Duodenal mucosa (tissue), 2 donors: ENCODE measurements at regions not wholly inside any gene's neighbourhood (a gene's known extent, or its start where the extent isn't known, plus 50 kb on each side); places are given as distances from the start of the nearest gene placed in this dataset.

Experiments
- H3K27ac ChIP-seq: one replicate; pipeline ENCODE4 v1.7.0; 2013; ENCODE audit warnings: low read depth, low read length
- H3K27me3 ChIP-seq, 2 donors: one replicate each; pipeline ENCODE4 v1.7.0; 2013; ENCODE audit warnings: low read length in 2 of 2, control low read depth in 1 of 2; ENCODE audit not compliant: insufficient read depth in 2 of 2, control insufficient read depth in 1 of 2
- H3K36me3 ChIP-seq, 2 donors: one replicate each; pipeline ENCODE4 v1.7.0; 2013; ENCODE audit warnings: low read length in 2 of 2, control low read depth in 1 of 2; ENCODE audit not compliant: insufficient read depth in 2 of 2, control insufficient read depth in 1 of 2
- H3K4me1 ChIP-seq, 2 donors: one replicate each; pipeline ENCODE4 v1.7.0; 2013; ENCODE audit warnings: low read length in 2 of 2, control low read depth in 1 of 2; ENCODE audit not compliant: insufficient read depth in 2 of 2, control insufficient read depth in 1 of 2
- H3K4me3 ChIP-seq, 2 donors: one replicate each; pipeline ENCODE4 v1.7.0; 2013; ENCODE audit warnings: low read length in 2 of 2, low read depth in 1 of 2
- H3K9ac ChIP-seq, 2 donors: one replicate each; pipeline ENCODE4 v1.7.0; 2013; ENCODE audit warnings: low read length in 2 of 2, low read depth in 1 of 2
- H3K9me3 ChIP-seq, 2 donors: one replicate each; pipeline ENCODE4 v1.7.0; 2013; ENCODE audit warnings: low read length in 2 of 2, control low read depth in 1 of 2; ENCODE audit not compliant: control insufficient read depth in 1 of 2

- Histone ChIP-seq H3K4me3 (no peak overlapping the region), H3K9ac (no peak overlapping the region), H3K27me3 (no peaks in the 10 kb centered on the region), H3K27ac (no peak overlapping the region), H3K36me3 (no peaks in the 10 kb centered on the region), H3K9me3 (no peaks in the 10 kb centered on the region), H3K4me1 (no peaks in the 10 kb centered on the region)
Observed at GRCh38 chr1:90650401-90650800, 66.7 kb downstream of the BARHL2 start.

- Histone ChIP-seq H3K36me3 (no peaks in the 10 kb centered on the region), H3K9me3 (no peaks in the 10 kb centered on the region), H3K27me3 (no peaks in the 10 kb centered on the region), H3K9ac (no peak overlapping the region), H3K27ac (no peak overlapping the region), H3K4me1 (no peaks in the 10 kb centered on the region), H3K4me3 (no peak overlapping the region)
Observed at GRCh38 chr1:90640325-90640724, 76.8 kb downstream of the BARHL2 start.

GRCh38 chr1:90622666-90623065, 94.4 kb downstream of the BARHL2 start:
- Histone ChIP-seq H3K27me3 (no peaks in the 10 kb centered on the region), H3K9me3 (no peaks in the 10 kb centered on the region), H3K36me3 (no peaks in the 10 kb centered on the region), H3K4me3 (no peak overlapping the region), H3K4me1 (no peaks in the 10 kb centered on the region), H3K9ac (no peak overlapping the region), H3K27ac (no peak overlapping the region)

GRCh38 chr1:90621986-90622385, 95.1 kb downstream of the BARHL2 start:
- no peaks in the 10 kb centered on the region for H3K27me3 ChIP-seq
- no peak overlapping the region for H3K9ac ChIP-seq
- no peaks in the 10 kb centered on the region for H3K9me3 ChIP-seq
- H3K4me1 ChIP-seq, result no peaks in the 10 kb centered on the region
- no peak overlapping the region for H3K27ac ChIP-seq
- no peak overlapping the region for H3K4me3 ChIP-seq
- no peaks in the 10 kb centered on the region for H3K36me3 ChIP-seq

GRCh38 chr1:90616395-90616794, 100.7 kb downstream of the BARHL2 start:
- Histone ChIP-seq H3K4me3 (no peak overlapping the region), H3K27me3 (no peaks in the 10 kb centered on the region)

GRCh38 chr1:90614872-90615271, 102.2 kb downstream of the BARHL2 start:
- no peaks in the 10 kb centered on the region for H3K36me3 ChIP-seq
- H3K27ac ChIP-seq, result no peak overlapping the region
- no peaks in the 10 kb centered on the region for H3K27me3 ChIP-seq
- no peak overlapping the region for H3K4me3 ChIP-seq
- H3K4me1 ChIP-seq, result no peaks in the 10 kb centered on the region
- no peaks in the 10 kb centered on the region for H3K9me3 ChIP-seq
- no peak overlapping the region for H3K9ac ChIP-seq

More at GRCh38 chr1:90616395-90616794, 100.7 kb downstream of the BARHL2 start:
- Histone ChIP-seq H3K9ac (no peak overlapping the region), H3K27ac (no peak overlapping the region), H3K36me3 (no peaks in the 10 kb centered on the region), H3K4me1 (no peaks in the 10 kb centered on the region), H3K9me3 (no peaks in the 10 kb centered on the region)

- H3K27me3 ChIP-seq, result no peaks in the 10 kb centered on the region
- no peaks in the 10 kb centered on the region for H3K36me3 ChIP-seq
- H3K4me3 ChIP-seq, result no peak overlapping the region
- H3K9ac ChIP-seq, result no peak overlapping the region
- no peaks in the 10 kb centered on the region for H3K9me3 ChIP-seq
- H3K4me1 ChIP-seq, result no peaks in the 10 kb centered on the region
- no peak overlapping the region for H3K27ac ChIP-seq
Observed at GRCh38 chr1:90613371-90613770, 103.7 kb downstream of the BARHL2 start.

- Histone ChIP-seq H3K4me3 (no peak overlapping the region), H3K27me3 (no peaks in the 10 kb centered on the region), H3K9ac (no peak overlapping the region), H3K4me1 (no peaks in the 10 kb centered on the region), H3K9me3 (no peaks in the 10 kb centered on the region), H3K36me3 (no peaks in the 10 kb centered on the region), H3K27ac (no peak overlapping the region)
Observed at GRCh38 chr1:90612033-90612432, 105.1 kb downstream of the BARHL2 start.

GRCh38 chr1:90607736-90608135, 109.4 kb downstream of the BARHL2 start:
- no peaks in the 10 kb centered on the region for H3K36me3 ChIP-seq
- no peaks in the 10 kb centered on the region for H3K4me1 ChIP-seq
- no peak overlapping the region for H3K27ac ChIP-seq

GRCh38 chr1:90605070-90605469, 112.0 kb downstream of the BARHL2 start:
- Histone ChIP-seq H3K36me3 (no peaks in the 10 kb centered on the region), H3K4me1 (no peaks in the 10 kb centered on the region), H3K27ac (no peak overlapping the region), H3K9ac (no peak overlapping the region), H3K9me3 (no peaks in the 10 kb centered on the region), H3K4me3 (no peak overlapping the region), H3K27me3 (no peaks in the 10 kb centered on the region)

More at GRCh38 chr1:90607736-90608135, 109.4 kb downstream of the BARHL2 start:
- H3K9ac ChIP-seq, result no peak overlapping the region
- H3K9me3 ChIP-seq, result no peaks in the 10 kb centered on the region
- no peaks in the 10 kb centered on the region for H3K27me3 ChIP-seq
- H3K4me3 ChIP-seq, result no peak overlapping the region

GRCh38 chr1:90593312-90593711, 123.8 kb downstream of the BARHL2 start:
- no peak overlapping the region for H3K4me3 ChIP-seq
- no peaks in the 10 kb centered on the region for H3K4me1 ChIP-seq
- H3K36me3 ChIP-seq, result no peaks in the 10 kb centered on the region
- no peak overlapping the region for H3K27ac ChIP-seq
- no peaks in the 10 kb centered on the region for H3K27me3 ChIP-seq
- peaks cover 0 to 4% of the 10 kb centered on the region in 2 donors for H3K9me3 ChIP-seq
- no peak overlapping the region for H3K9ac ChIP-seq
